Endodermal cell (in vitro differentiated cells): ENCODE measurements at regions not wholly inside any gene's neighbourhood (a gene's known extent, or its start where the extent isn't known, plus 50 kb on each side); places are given as distances from the start of the nearest gene placed in this dataset.

Experiments used
- DNase-seq: peaks from one replicate; pipeline ENCODE4 v3.0.0-alpha.2; 2017
- H3K27ac ChIP-seq: 2 replicates; pipeline ENCODE4 v1.5.1; 2013; ENCODE audit warnings: mild to moderate bottlenecking, low read depth, low read length, moderate library complexity
- H3K27me3 ChIP-seq: 2 replicates; pipeline ENCODE4 v1.6.1; 2013; ENCODE audit warnings: mild to moderate bottlenecking, low read length, moderate library complexity; ENCODE audit not compliant: insufficient read depth, control insufficient read depth, poor library complexity, severe bottlenecking
- H3K36me3 ChIP-seq: 2 replicates; pipeline ENCODE4 v1.7.0; 2013; ENCODE audit warnings: mild to moderate bottlenecking, low read length, moderate library complexity; ENCODE audit not compliant: control insufficient read depth, insufficient read depth
- H3K4me1 ChIP-seq: one replicate; pipeline ENCODE4 v1.7.0; 2013; ENCODE audit warnings: low read length; ENCODE audit not compliant: control insufficient read depth, insufficient read depth
- H3K4me3 ChIP-seq: 2 replicates; pipeline ENCODE4 v1.5.1; 2013; ENCODE audit warnings: mild to moderate bottlenecking, low read length, moderate library complexity
- H3K9ac ChIP-seq: 2 replicates; pipeline ENCODE4 v1.6.1; 2013; ENCODE audit warnings: mild to moderate bottlenecking, low read length, moderate library complexity; ENCODE audit not compliant: poor library complexity, severe bottlenecking; ENCODE audit errors: extremely low read depth
- H3K9me3 ChIP-seq: 2 replicates; pipeline ENCODE4 v1.6.1; 2013; ENCODE audit warnings: mild to moderate bottlenecking, low read length, moderate library complexity; ENCODE audit not compliant: control insufficient read depth
- H3K27ac Mint-ChIP-seq: 2 replicates; pipeline ENCODE4 v1.8.0; 2020; ENCODE audit warnings: mixed read lengths
- H3K27me3 Mint-ChIP-seq: 2 replicates; pipeline ENCODE4 v1.8.0; 2021; ENCODE audit warnings: mild to moderate bottlenecking, mixed read lengths; ENCODE audit not compliant: insufficient read depth
- H3K36me3 Mint-ChIP-seq: 2 replicates; pipeline ENCODE4 v1.8.0; 2020; ENCODE audit warnings: low read depth, mixed read lengths
- H3K4me1 Mint-ChIP-seq: 2 replicates; pipeline ENCODE4 v1.8.0; 2020; ENCODE audit warnings: mixed read lengths
- H3K4me3 Mint-ChIP-seq: 2 replicates; pipeline ENCODE4 v1.8.0; 2020; ENCODE audit warnings: mild to moderate bottlenecking, moderate library complexity, mixed read lengths
- H3K9me3 Mint-ChIP-seq: 2 replicates; pipeline ENCODE4 v1.8.0; 2020; ENCODE audit warnings: mild to moderate bottlenecking, mixed read lengths
- CTCF ChIP-seq: fragments of 200-600 bp; sonication (generic); conservative IDR thresholded peaks from 2 replicates; pipeline ENCODE4 v1.5.0; 2021; ENCODE audit warnings: antibody characterized with exemption, mild to moderate bottlenecking
- WGBS, 2 experiments: methylation state at CpG; one replicate each; pipeline versions ENCODE4 v1.1.5 to v1.1.7; 2013; ENCODE audit warnings: missing lambda C conversion rate in 2 of 2, mixed read lengths in 1 of 2; ENCODE audit not compliant: insufficient coverage in 1 of 2, insufficient read length in 1 of 2; 5-methylcytosine and 5-hydroxymethylcytosine counted together

GRCh38 chr20:52289956-52290565, 98.5 kb upstream of the ZFP64 start:
- H3K27ac Mint-ChIP-seq, result no peak overlapping the region
- H3K36me3 ChIP-seq, result no peaks in the 10 kb centered on the region
- H3K9me3 Mint-ChIP-seq, result no peaks in the 10 kb centered on the region
- H3K4me3 ChIP-seq, result no peak overlapping the region
- no peak for DNase-seq
- H3K27me3 Mint-ChIP-seq, result no peaks in the 10 kb centered on the region
- no peak overlapping the region for H3K27ac ChIP-seq
- H3K4me1 Mint-ChIP-seq, result no peaks in the 10 kb centered on the region
- H3K27me3 ChIP-seq, result no peaks in the 10 kb centered on the region
- H3K4me1 ChIP-seq, result no peaks in the 10 kb centered on the region
- 96% methylated on average over 2 to 3 of the region's 3 CpGs for WGBS, 2 experiments
- no peaks in the 10 kb centered on the region for H3K36me3 Mint-ChIP-seq
- H3K9me3 ChIP-seq, result no peaks in the 10 kb centered on the region
- H3K4me3 Mint-ChIP-seq, result no peak overlapping the region
- TF ChIP-seq CTCF, result no peak
- H3K9ac ChIP-seq, result no peak overlapping the region

- no peak overlapping the region for H3K9ac ChIP-seq
- no peak for TF ChIP-seq CTCF
- H3K36me3 Mint-ChIP-seq, result no peaks in the 10 kb centered on the region
- no peaks in the 10 kb centered on the region for H3K9me3 Mint-ChIP-seq
- no peaks in the 10 kb centered on the region for H3K27me3 Mint-ChIP-seq
- H3K4me1 ChIP-seq, result no peaks in the 10 kb centered on the region
- no peaks in the 10 kb centered on the region for H3K27me3 ChIP-seq
- H3K4me3 ChIP-seq, result no peak overlapping the region
- H3K4me1 Mint-ChIP-seq, result no peaks in the 10 kb centered on the region
- no peaks in the 10 kb centered on the region for H3K36me3 ChIP-seq
- DNase-seq, result no peak
- no peak overlapping the region for H3K27ac ChIP-seq
- no peaks in the 10 kb centered on the region for H3K9me3 ChIP-seq
- H3K27ac Mint-ChIP-seq, result no peak overlapping the region
- H3K4me3 Mint-ChIP-seq, result no peak overlapping the region
- WGBS, 2 experiments, result 80 to 82% methylated on average over 1 to 2 of the region's 2 CpGs
Observed at GRCh38 chr20:52280407-52280806, 88.8 kb upstream of the ZFP64 start.

GRCh38 chr20:52279706-52280105, 88.1 kb upstream of the ZFP64 start:
- no peak overlapping the region for H3K9ac ChIP-seq
- H3K9me3 ChIP-seq, result no peaks in the 10 kb centered on the region
- Mint-ChIP-seq H3K27ac (no peak overlapping the region), H3K36me3 (no peaks in the 10 kb centered on the region), H3K4me1 (no peaks in the 10 kb centered on the region), H3K27me3 (no peaks in the 10 kb centered on the region), H3K9me3 (no peaks in the 10 kb centered on the region), H3K4me3 (no peak overlapping the region)
- H3K27ac ChIP-seq, result no peak overlapping the region
- H3K4me3 ChIP-seq, result no peak overlapping the region
- no peaks in the 10 kb centered on the region for H3K27me3 ChIP-seq
- no peak for DNase-seq
- no peaks in the 10 kb centered on the region for H3K36me3 ChIP-seq
- no peak for TF ChIP-seq CTCF
- H3K4me1 ChIP-seq, result no peaks in the 10 kb centered on the region
- WGBS, 2 experiments, result 89 to 100% methylated on average over 1 to 2 of the region's 2 CpGs
